GM23248 (cell line): ENCODE measurements at regions not wholly inside any gene's neighbourhood (a gene's known extent, or its start where the extent isn't known, plus 50 kb on each side); places are given as distances from the start of the nearest gene placed in this dataset.

Experiments
- EZH2 ChIP-seq: fragments of 200-600 bp; sonication (generic); IDR thresholded peaks from 2 replicates; pipeline ENCODE4 v1.6.1; 2018; ENCODE audit warnings: antibody characterized with exemption, mild to moderate bottlenecking; ENCODE audit not compliant: insufficient read depth, poor library complexity, severe bottlenecking
- EZH2phosphoT487 ChIP-seq: fragments of 200-600 bp; sonication (generic); IDR thresholded peaks from 2 replicates; pipeline ENCODE4 v1.6.1; 2018; ENCODE audit warnings: antibody characterized with exemption, moderate library complexity, mild to moderate bottlenecking, low read depth; ENCODE audit not compliant: insufficient read depth

- TF ChIP-seq EZH2phosphoT487 (no peak), EZH2 (no peak)
Measured at GRCh38 chr5:110824936-110825441, 86.2 kb downstream of the SLC25A46 start.
